HEK293 (cell line): ENCODE measurements at regions not wholly inside any gene's neighbourhood (a gene's known extent, or its start where the extent isn't known, plus 50 kb on each side); places are given as distances from the start of the nearest gene placed in this dataset.

ENCODE experiments used
- CTCF ChIP-seq: fragments of 450-650 bp; formaldehyde crosslinking; IDR thresholded peaks from 2 replicates; pipeline ENCODE4 v1.5.1; 2016; ENCODE audit warnings: missing biosample characterization, missing genetic modification characterization
- HOXD13 ChIP-seq: sonication (generic); formaldehyde crosslinking; IDR thresholded peaks from 2 replicates; pipeline ENCODE4 v1.8.0; 2022; ENCODE audit warnings: missing genetic modification reagents, borderline replicate concordance
- KLF1 ChIP-seq: fragments of 450-650 bp; formaldehyde crosslinking; IDR thresholded peaks from 2 replicates; pipeline ENCODE4 v1.5.1; 2016; ENCODE audit warnings: missing biosample characterization, missing genetic modification characterization
- MZF1 ChIP-seq: fragments of 450-650 bp; formaldehyde crosslinking; IDR thresholded peaks from 2 replicates; pipeline ENCODE4 v1.5.1; 2017; ENCODE audit warnings: missing biosample characterization, missing genetic modification characterization, borderline replicate concordance
- SCRT2 ChIP-seq: fragments of 450-650 bp; formaldehyde crosslinking; IDR thresholded peaks from 2 replicates; pipeline ENCODE4 v1.5.1; 2016; ENCODE audit warnings: missing biosample characterization, missing genetic modification characterization
- WT1 ChIP-seq: fragments of 450-650 bp; formaldehyde crosslinking; IDR thresholded peaks from 2 replicates; pipeline ENCODE4 v1.5.1; 2016; ENCODE audit warnings: missing biosample characterization, missing genetic modification characterization
- ZFP41 ChIP-seq: fragments of 450-650 bp; formaldehyde crosslinking; IDR thresholded peaks from 2 replicates; pipeline ENCODE4 v1.5.1; 2016; ENCODE audit warnings: missing biosample characterization, missing genetic modification characterization, borderline replicate concordance
- ZNF223 ChIP-seq: fragments of 450-650 bp; formaldehyde crosslinking; IDR thresholded peaks from 2 replicates; pipeline ENCODE4 v1.5.1; 2016; ENCODE audit warnings: missing biosample characterization, missing genetic modification characterization
- ZNF24 ChIP-seq: fragments of 450-650 bp; formaldehyde crosslinking; IDR thresholded peaks from 2 replicates; pipeline ENCODE4 v1.5.1; 2016; ENCODE audit warnings: missing biosample characterization, missing genetic modification characterization
- ZNF513 ChIP-seq: fragments of 450-650 bp; IDR thresholded peaks from 2 replicates; pipeline ENCODE4 v1.5.1; 2018; ENCODE audit warnings: missing biosample characterization, missing genetic modification characterization
- ZNF518A ChIP-seq: fragments of 450-650 bp; formaldehyde crosslinking; conservative IDR thresholded peaks from 2 replicates; pipeline ENCODE4 v1.5.1; 2016; ENCODE audit warnings: low read depth, missing biosample characterization, missing genetic modification characterization
- ZNF544 ChIP-seq: fragments of 450-650 bp; formaldehyde crosslinking; IDR thresholded peaks from 2 replicates; pipeline ENCODE4 v1.5.0; 2017; ENCODE audit warnings: missing biosample characterization, missing genetic modification characterization
- ZNF549 ChIP-seq: fragments of 450-650 bp; IDR thresholded peaks from 2 replicates; pipeline ENCODE4 v1.5.1; 2018; ENCODE audit warnings: missing biosample characterization, missing genetic modification characterization, mild to moderate bottlenecking, inconsistent platforms, moderate library complexity
- TF ChIP-seq, protein P1 (sequence below): fragments of 450-650 bp; formaldehyde crosslinking; IDR thresholded peaks from 2 replicates; pipeline ENCODE4 v1.5.1; 2017; ENCODE audit warnings: missing biosample characterization, mild to moderate bottlenecking, missing genetic modification characterization, moderate library complexity

DNA sequence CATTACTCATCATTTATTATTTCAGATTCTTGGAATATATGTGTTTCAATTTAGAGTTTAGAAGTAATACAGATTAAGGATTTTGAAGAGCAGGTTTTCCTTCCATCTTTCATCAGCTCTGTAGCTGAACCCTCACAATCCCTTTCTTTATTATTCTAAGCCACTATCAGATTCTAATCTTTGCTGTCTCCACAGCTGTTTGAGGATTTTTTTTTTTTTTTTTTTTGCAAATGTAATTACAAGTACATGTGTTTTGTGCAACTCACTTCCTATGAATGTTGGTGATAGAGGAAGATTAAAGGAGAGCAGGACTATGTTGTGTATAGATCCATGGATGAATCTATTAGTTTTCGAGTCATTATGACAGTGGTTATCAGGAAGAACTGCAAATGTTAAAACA is 87.4 kb upstream of the TENM3 start:
- no peak for TF ChIP-seq CTCF (tag by site-specific recombination)
- TF ChIP-seq MZF1, result no peak
- no peak for TF ChIP-seq ZNF24 (tag by site-specific recombination)
- TF ChIP-seq SCRT2 (tag by site-specific recombination), result no peak
- TF ChIP-seq, protein P1, sequence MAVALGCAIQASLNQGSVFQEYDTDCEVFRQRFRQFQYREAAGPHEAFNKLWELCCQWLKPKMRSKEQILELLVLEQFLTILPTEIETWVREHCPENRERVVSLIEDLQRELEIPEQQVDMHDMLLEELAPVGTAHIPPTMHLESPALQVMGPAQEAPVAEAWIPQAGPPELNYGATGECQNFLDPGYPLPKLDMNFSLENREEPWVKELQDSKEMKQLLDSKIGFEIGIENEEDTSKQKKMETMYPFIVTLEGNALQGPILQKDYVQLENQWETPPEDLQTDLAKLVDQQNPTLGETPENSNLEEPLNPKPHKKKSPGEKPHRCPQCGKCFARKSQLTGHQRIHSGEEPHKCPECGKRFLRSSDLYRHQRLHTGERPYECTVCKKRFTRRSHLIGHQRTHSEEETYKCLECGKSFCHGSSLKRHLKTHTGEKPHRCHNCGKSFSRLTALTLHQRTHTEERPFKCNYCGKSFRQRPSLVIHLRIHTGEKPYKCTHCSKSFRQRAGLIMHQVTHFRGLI (tag by site-specific recombination), result no peak
- no peak for TF ChIP-seq KLF1 (tag by site-specific recombination)
- TF ChIP-seq ZNF544, result no peak
- no peak for TF ChIP-seq ZNF518A (tag by site-specific recombination)
- no peak for TF ChIP-seq ZFP41 (tag by site-specific recombination)
- no peak for TF ChIP-seq ZNF549
- TF ChIP-seq HOXD13, result no peak
- TF ChIP-seq ZNF223 (tag by site-specific recombination), result no peak
- TF ChIP-seq ZNF513, result no peak
- TF ChIP-seq WT1, result no peak
